ENCODE measurements at regions not wholly inside any gene's neighbourhood (a gene's known extent, or its start where the extent isn't known, plus 50 kb on each side); places are given as distances from the start of the nearest gene placed in this dataset.

DNA sequence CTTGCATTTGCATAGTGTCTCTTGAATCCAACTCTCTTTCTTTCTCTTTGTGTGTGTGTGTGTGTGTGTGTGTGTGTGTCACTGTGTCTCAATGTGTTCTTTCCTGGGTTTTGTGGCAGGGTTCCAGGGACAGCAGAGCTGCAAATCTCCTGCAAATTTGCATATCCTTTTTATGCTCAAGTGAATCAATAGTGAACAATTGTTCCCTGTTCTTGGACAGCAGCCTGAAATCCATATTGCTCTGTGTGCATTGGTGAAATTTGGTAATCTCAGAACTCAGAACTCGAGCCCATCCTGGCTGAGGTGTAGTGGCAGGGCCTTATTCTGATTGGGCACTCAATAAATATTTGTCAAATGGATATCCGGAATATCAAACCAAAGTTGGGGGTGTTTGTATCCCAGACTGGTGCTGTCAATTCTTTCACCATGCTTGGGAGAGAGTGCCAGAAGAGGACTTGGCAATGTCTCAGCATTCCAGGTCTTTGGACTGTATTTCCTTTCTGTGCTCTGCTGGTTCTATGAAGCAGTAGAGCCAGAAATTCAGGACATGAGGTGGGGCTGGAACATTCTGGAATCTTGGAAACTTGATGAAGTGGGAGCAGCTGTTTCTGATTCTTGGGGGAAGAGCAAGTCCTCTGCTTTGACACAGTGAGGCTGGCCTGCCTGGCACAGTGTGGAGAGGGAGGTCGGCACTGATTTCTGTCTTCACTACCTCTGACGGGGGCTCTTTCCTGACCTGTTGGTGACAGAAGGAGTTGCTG is 380.6 kb upstream of the C2CD4B start:
- H3K4me3 ChIP-seq (ENCODE audit: low read depth, low read length), result no peak overlapping the region
- POLR2A ChIA-PET, result no interaction called here
- TF ChIP-seq CTCF (IDR thresholded peaks at IDR 0.05; ENCODE audit: insufficient read depth, low read length, missing control alignments), result no peak
- CTCF ChIA-PET, result interaction anchor here (0.8 to 2.7 kb wide), 4 partner anchors 10 to 197 kb away, joined by 3 to 6 read pairs (median 4); no protein-coding TSS in a partner anchor
- DNase-seq (ENCODE audit: low read depth, low spot score), result peak; percentile 12

DNA sequence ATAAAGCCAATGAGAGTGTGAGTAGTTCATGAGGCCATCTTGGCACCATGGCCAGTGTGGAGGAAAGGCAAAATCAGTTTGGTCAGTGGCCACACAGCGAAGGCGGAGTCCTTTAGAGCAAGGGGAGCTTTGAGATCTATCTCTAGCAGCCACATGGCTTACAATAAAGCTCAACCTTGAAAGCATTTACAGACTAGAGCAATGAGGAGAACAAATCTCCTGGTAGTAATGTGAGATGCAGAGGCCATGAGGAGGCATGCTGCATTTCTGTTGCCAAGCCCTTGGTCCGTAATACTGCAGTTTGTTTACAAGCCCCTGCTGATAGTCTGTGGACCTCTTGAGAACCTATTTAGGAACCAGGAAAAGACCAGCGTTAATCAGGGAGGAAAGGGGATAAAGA is 381.5 kb upstream of the C2CD4B start:
- ChIA-PET CTCF (interaction anchor here (0.7 to 4.2 kb wide), 7 partner anchors 7 to 196 kb away, joined by 3 to 13 read pairs (median 4); no protein-coding TSS in a partner anchor), POLR2A (no interaction called here)
- no peak for TF ChIP-seq CTCF (IDR thresholded peaks at IDR 0.05; ENCODE audit: insufficient read depth, low read length, missing control alignments)
- DNase-seq (ENCODE audit: low read depth, low spot score), result no peak
- no peak overlapping the region for H3K4me3 ChIP-seq (ENCODE audit: low read depth, low read length)

DNA sequence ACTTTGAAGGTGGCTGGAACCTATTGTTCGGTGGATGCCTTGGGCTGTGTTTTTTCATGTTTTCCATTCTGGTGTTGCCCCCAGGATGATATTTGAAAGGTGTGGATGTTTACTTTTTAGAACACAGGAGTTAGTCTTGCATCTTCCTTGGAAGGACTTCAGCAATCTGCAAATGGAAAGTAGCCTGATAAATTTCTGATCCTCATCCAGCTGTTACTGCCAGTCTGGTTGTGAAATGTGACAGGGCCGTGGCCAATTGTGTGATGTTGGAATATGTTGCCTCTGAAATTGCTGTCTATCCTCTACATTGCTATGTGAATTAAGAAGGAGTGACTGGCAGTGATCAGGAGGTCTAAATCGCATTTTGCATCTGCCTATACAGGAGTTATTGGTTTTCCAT is 382.5 kb upstream of the C2CD4B start:
- H3K4me3 ChIP-seq (ENCODE audit: low read depth, low read length), result no peak overlapping the region
- DNase-seq (ENCODE audit: low read depth, low spot score), result no peak
- POLR2A ChIA-PET, result no interaction called here
- CTCF ChIA-PET, result interaction anchor here (1.2 to 4.2 kb wide), 5 partner anchors 8 to 71 kb away, joined by 3 to 25 read pairs (median 6); no protein-coding TSS in a partner anchor
- TF ChIP-seq CTCF (IDR thresholded peaks at IDR 0.05; ENCODE audit: insufficient read depth, low read length, missing control alignments), result no peak

DNA sequence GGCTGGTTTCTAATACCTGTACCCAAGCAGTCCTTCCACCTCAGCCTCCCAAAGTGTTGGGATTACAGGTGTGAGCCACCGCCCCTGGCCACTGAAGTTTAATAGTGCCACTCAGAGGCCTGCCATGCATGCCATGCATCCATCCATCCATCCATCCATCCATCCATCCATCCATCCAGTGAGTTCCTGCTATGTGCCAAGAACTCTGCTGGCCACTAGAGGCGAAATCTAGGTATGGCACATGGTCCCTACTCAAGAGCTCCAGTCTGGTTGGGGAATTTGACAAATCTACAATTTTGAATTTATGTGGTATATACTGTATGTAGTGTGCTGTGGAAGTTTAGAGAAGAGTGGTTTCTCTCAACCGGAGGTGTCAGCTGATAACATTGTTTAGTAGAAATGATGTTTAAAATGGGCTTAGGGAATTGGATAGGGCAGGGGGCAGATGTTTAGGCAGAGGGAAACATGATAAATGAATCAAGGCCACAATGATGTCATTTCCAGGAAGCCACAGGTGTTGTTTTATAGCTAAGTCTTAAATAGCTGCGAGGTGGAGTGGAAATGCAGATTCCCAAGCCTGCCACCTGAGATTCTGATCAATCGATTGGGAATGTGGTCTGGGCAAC is 384.4 kb upstream of the C2CD4B start:
- CTCF ChIA-PET, result interaction anchor here (0.6 to 4.2 kb wide), 20 partner anchors 9 to 229 kb away, joined by 3 to 25 read pairs (median 3); no protein-coding TSS in a partner anchor
- POLR2A ChIA-PET, result interaction anchor here (0.6 kb wide), 1 partner anchor 26 kb away, joined by 3 read pairs; no protein-coding TSS in a partner anchor
- no peak for DNase-seq (ENCODE audit: low read depth, low spot score)
- peak; percentile 43 for TF ChIP-seq CTCF (IDR thresholded peaks at IDR 0.05; ENCODE audit: insufficient read depth, low read length, missing control alignments)
- H3K4me3 ChIP-seq (ENCODE audit: low read depth, low read length), result no peak overlapping the region

DNA sequence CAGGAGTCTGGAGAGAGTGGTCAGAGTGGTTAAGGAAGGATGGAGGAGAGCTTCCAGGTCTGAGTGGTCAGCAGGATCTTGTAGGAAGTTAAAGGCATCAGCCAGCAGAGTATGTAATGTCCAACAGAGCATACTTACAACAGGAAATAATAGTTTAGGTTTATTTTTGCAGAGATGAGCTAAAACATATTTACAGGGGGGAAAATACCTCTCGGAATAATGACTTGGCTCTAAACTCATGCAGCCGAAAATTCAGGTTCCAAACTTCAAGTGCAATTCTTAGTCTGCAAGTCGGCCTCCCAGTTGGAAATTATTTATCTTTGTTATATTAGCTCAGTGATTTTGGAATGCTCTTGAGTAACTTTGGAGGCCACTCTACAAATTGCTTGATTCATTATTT is 385.0 kb upstream of the C2CD4B start:
- no peak for DNase-seq (ENCODE audit: low read depth, low spot score)
- CTCF ChIA-PET, result interaction anchor here (0.8 to 4.2 kb wide), 15 partner anchors 9 to 229 kb away, joined by 3 to 25 read pairs (median 4); no protein-coding TSS in a partner anchor
- no peak overlapping the region for H3K4me3 ChIP-seq (ENCODE audit: low read depth, low read length)
- POLR2A ChIA-PET, result no interaction called here
- no peak for TF ChIP-seq CTCF (IDR thresholded peaks at IDR 0.05; ENCODE audit: insufficient read depth, low read length, missing control alignments)

DNA sequence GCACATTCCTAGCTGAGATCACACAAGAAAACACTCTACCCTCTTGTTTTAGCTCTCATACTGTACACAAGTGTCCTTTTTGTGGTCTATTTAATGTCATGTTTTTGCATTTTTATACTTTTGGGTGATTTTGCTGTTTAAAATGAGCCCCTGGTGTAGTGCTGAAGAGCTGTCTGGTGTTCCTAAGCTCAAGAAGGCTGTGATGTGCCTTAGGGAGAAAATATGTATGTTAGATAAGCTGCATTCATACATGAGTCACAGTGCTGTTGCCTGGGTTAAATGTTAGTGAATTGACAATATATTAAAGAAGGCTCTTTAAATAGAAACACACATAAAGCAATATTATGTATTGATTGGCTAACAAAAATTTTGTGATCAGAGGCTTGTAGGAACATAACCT is 387.4 kb upstream of the C2CD4B start:
- POLR2A ChIA-PET, result no interaction called here
- no peak for DNase-seq (ENCODE audit: low read depth, low spot score)
- no peak overlapping the region for H3K4me3 ChIP-seq (ENCODE audit: low read depth, low read length)
- CTCF ChIA-PET, result no interaction called here
- TF ChIP-seq CTCF (IDR thresholded peaks at IDR 0.05; ENCODE audit: insufficient read depth, low read length, missing control alignments), result no peak
